HG03378 (cell line): ENCODE measurements at regions not wholly inside any gene's neighbourhood (a gene's known extent, or its start where the extent isn't known, plus 50 kb on each side); places are given as distances from the start of the nearest gene placed in this dataset.
A peak's percentile ranks its signal among the peaks of the same experiment; 100 is the strongest.
"Not testable (repeated sequence)": the region's sequence is repeated elsewhere in the genome, so short reads cannot be mapped to it uniquely, and the experiment has no call there.

Experiments
- ATAC-seq: cut with Tn5 transposase; IDR thresholded peaks from one replicate; pipeline ENCODE4 v1.9.1; 2021; ENCODE audit warnings: mild to moderate bottlenecking, moderate library complexity; ENCODE audit not compliant: unreplicated experiment

GRCh38 chr6:145075425-145075824, 659.9 kb downstream of the EPM2A start:
- ATAC-seq: no peak

GRCh38 chr6:145076115-145076841, 659.0 kb downstream of the EPM2A start:
- ATAC-seq: no peak

GRCh38 chr6:145077382-145077781, 657.9 kb downstream of the EPM2A start:
- no peak for ATAC-seq

GRCh38 chr6:145080651-145081050, 654.7 kb downstream of the EPM2A start:
- no peak for ATAC-seq

- no peak for ATAC-seq
These were observed 653.6 kb downstream of the EPM2A start for GRCh38 chr6:145081677-145082076.

GRCh38 chr6:145082359-145082758, 653.0 kb downstream of the EPM2A start:
- ATAC-seq: no peak

- ATAC-seq: peak; percentile 56
These were observed 649.1 kb downstream of the EPM2A start for GRCh38 chr6:145086197-145086596.

GRCh38 chr6:145087034-145087433, 648.3 kb downstream of the EPM2A start:
- peak; percentile 75 for ATAC-seq

- no peak for ATAC-seq
These were observed 644.3 kb downstream of the EPM2A start for GRCh38 chr6:145090801-145091585.

GRCh38 chr6:145091586-145092142, 643.7 kb downstream of the EPM2A start:
- ATAC-seq: no peak

GRCh38 chr6:145092554-145092953, 642.8 kb downstream of the EPM2A start:
- ATAC-seq: no peak

- no peak for ATAC-seq
These were observed 642.1 kb downstream of the EPM2A start for GRCh38 chr6:145093226-145093625.

- no peak for ATAC-seq
These were observed 638.5 kb downstream of the EPM2A start for GRCh38 chr6:145096846-145097245.

- ATAC-seq: not testable (repeated sequence)
These were observed 637.2 kb downstream of the EPM2A start for GRCh38 chr6:145098127-145098526.

GRCh38 chr6:145099713-145100112, 635.6 kb downstream of the EPM2A start:
- no peak for ATAC-seq

- ATAC-seq: no peak
These were observed 625.2 kb downstream of the EPM2A start for GRCh38 chr6:145110109-145110508.

- ATAC-seq: not testable (repeated sequence)
These were observed 623.9 kb downstream of the EPM2A start for GRCh38 chr6:145111407-145111806.

- no peak for ATAC-seq
These were observed 622.6 kb downstream of the EPM2A start for GRCh38 chr6:145112711-145113148.

- no peak for ATAC-seq
These were observed 619.7 kb downstream of the EPM2A start for GRCh38 chr6:145115638-145116037.

GRCh38 chr6:145116591-145117178, 618.6 kb downstream of the EPM2A start:
- no peak for ATAC-seq

GRCh38 chr6:145118224-145118623, 617.1 kb downstream of the EPM2A start:
- ATAC-seq: no peak
